GM13977 (cell line): ENCODE measurements at regions not wholly inside any gene's neighbourhood (a gene's known extent, or its start where the extent isn't known, plus 50 kb on each side); places are given as distances from the start of the nearest gene placed in this dataset.
"Not testable (repeated sequence)": the region's sequence is repeated elsewhere in the genome, so short reads cannot be mapped to it uniquely, and the experiment has no call there.

ENCODE experiments used
- DNase-seq: peaks from one replicate; pipeline ENCODE4 v3.0.0; 2012; ENCODE audit warnings: low spot score
- CTCF ChIP-seq: IDR thresholded peaks from 2 replicates; pipeline ENCODE4 v1.5.1; 2012; ENCODE audit warnings: mild to moderate bottlenecking, control low read depth; ENCODE audit not compliant: insufficient read depth; ENCODE audit errors: extremely low read depth, missing control alignments
- in situ Hi-C: fragments of 300-500 bp; cut with MboI; formaldehyde crosslinking; loops from one replicate; pipeline ENCODE4 v1.12.0; 2022; ENCODE audit warnings: low sequenced_read_pairs, low pct_unique_long_range_greater_than_20kb, mixed read lengths, inconsistent platforms; ENCODE audit not compliant: unreplicated experiment

GRCh38 chr10:53162856-53163255, 390.3 kb upstream of the MBL2 start:
- in situ Hi-C loops, result no loop called here
- DNase-seq, result no peak

GRCh38 chr10:53161231-53161630, 388.6 kb upstream of the MBL2 start:
- in situ Hi-C loops, result no loop called here
- DNase-seq, result no peak
- TF ChIP-seq CTCF, result no peak

More at GRCh38 chr10:53162856-53163255, 390.3 kb upstream of the MBL2 start:
- no peak for TF ChIP-seq CTCF

- DNase-seq, in situ Hi-C loops: not testable (repeated sequence)
Measured at GRCh38 chr10:53155674-53156073, 383.1 kb upstream of the MBL2 start.

GRCh38 chr10:53153831-53154230, 381.2 kb upstream of the MBL2 start:
- TF ChIP-seq CTCF, result no peak
- in situ Hi-C loops, result no loop called here

GRCh38 chr10:53140506-53140905, 367.9 kb upstream of the MBL2 start:
- no peak for DNase-seq
- in situ Hi-C loops, result no loop called here

More at GRCh38 chr10:53153831-53154230, 381.2 kb upstream of the MBL2 start:
- no peak for DNase-seq

GRCh38 chr10:53135897-53136253, 363.3 kb upstream of the MBL2 start:
- DNase-seq, result no peak
- in situ Hi-C loops, result no loop called here
- TF ChIP-seq CTCF, result no peak

More at GRCh38 chr10:53140506-53140905, 367.9 kb upstream of the MBL2 start:
- TF ChIP-seq CTCF, result no peak

GRCh38 chr10:53135213-53135896, 362.8 kb upstream of the MBL2 start:
- no peak for DNase-seq
- in situ Hi-C loops, result no loop called here
- TF ChIP-seq CTCF, result no peak
